Activated B cell treated with CpG ODN at 0.5 μM for 24 hours (primary cell): ENCODE measurements at regions not wholly inside any gene's neighbourhood (a gene's known extent, or its start where the extent isn't known, plus 50 kb on each side); places are given as distances from the start of the nearest gene placed in this dataset.

ENCODE experiments used
- ATAC-seq: fragments of 200-7000 bp; cut with Tn5 transposase; one replicate; pipeline ENCODE4 v1.10.0; 2021; ENCODE audit warnings: low read depth, mild to moderate bottlenecking, moderate library complexity
- CTCF ChIA-PET: fragments of 350-600 bp; sonication (Branson Sonifier 250); formaldehyde crosslinking; loops from one replicate; lab custom pipeline; 2021; ENCODE audit warnings: antibody characterized with exemption; lab: Charles Lee
- POLR2A ChIA-PET: fragments of 350-600 bp; sonication (Branson Sonifier 250); formaldehyde crosslinking; loops from one replicate; lab custom pipeline; 2021; ENCODE audit warnings: antibody characterized with exemption; lab: Charles Lee
- DNase-seq: peaks from one replicate; pipeline ENCODE4 v3.0.0; 2022
- H3K27ac Mint-ChIP-seq: one replicate; pipeline ENCODE4 v1.8.0; 2020; ENCODE audit warnings: mixed read lengths
- H3K27me3 Mint-ChIP-seq: one replicate; pipeline ENCODE4 v1.8.0; 2021; ENCODE audit warnings: mixed read lengths
- H3K36me3 Mint-ChIP-seq: one replicate; pipeline ENCODE4 v1.8.0; 2021; ENCODE audit warnings: low read depth, mixed read lengths
- H3K4me1 Mint-ChIP-seq: one replicate; pipeline ENCODE4 v1.8.0; 2021; ENCODE audit warnings: mixed read lengths
- H3K4me3 Mint-ChIP-seq: one replicate; pipeline ENCODE4 v1.8.0; 2020; ENCODE audit warnings: mild to moderate bottlenecking, mixed read lengths
- H3K9me3 Mint-ChIP-seq: one replicate; pipeline ENCODE4 v1.8.0; 2020; ENCODE audit warnings: mixed read lengths
- CTCF ChIP-seq: fragments of 200-600 bp; IDR thresholded peaks from one replicate; pipeline ENCODE4 v1.8.0; 2022; ENCODE audit warnings: antibody characterized with exemption, mild to moderate bottlenecking
- intact Hi-C: fragments of 100-400 bp; cut with micrococcal nuclease; formaldehyde crosslinking; loops from one replicate; pipeline ENCODE4 v1.15.1; 2024

GRCh38 chr5:59999056-59999455 is 105.5 kb upstream of the PDE4D start:
- no peak for ATAC-seq
- peaks cover 13% of the 10 kb centered on the region for H3K9me3 Mint-ChIP-seq

GRCh38 chr5:59992206-59992605 is 98.7 kb upstream of the PDE4D start:
- Mint-ChIP-seq H3K27me3 (no peaks in the 10 kb centered on the region), H3K4me3 (no peak overlapping the region), H3K4me1 (no peaks in the 10 kb centered on the region), H3K36me3 (no peaks in the 10 kb centered on the region), H3K9me3 (no peaks in the 10 kb centered on the region), H3K27ac (no peak overlapping the region)
- TF ChIP-seq CTCF: no peak
- POLR2A ChIA-PET: no interaction called here
- DNase-seq: no peak
- intact Hi-C loops: no loop called here
- CTCF ChIA-PET: interaction anchor here (0.6 kb wide), 1 partner anchor 541 kb away, joined by 3 read pairs; no protein-coding TSS in a partner anchor
- no peak for ATAC-seq

More at GRCh38 chr5:59999056-59999455, 105.5 kb upstream of the PDE4D start:
- H3K4me1 Mint-ChIP-seq: no peaks in the 10 kb centered on the region
- DNase-seq: no peak
- ChIA-PET POLR2A (no interaction called here), CTCF (no interaction called here)
- no peak for TF ChIP-seq CTCF
- intact Hi-C loops: no loop called here
- no peak overlapping the region for H3K27ac Mint-ChIP-seq
- H3K4me3 Mint-ChIP-seq: no peak overlapping the region
- peaks cover 4% of the 10 kb centered on the region for H3K36me3 Mint-ChIP-seq
- H3K27me3 Mint-ChIP-seq: no peaks in the 10 kb centered on the region

DNA sequence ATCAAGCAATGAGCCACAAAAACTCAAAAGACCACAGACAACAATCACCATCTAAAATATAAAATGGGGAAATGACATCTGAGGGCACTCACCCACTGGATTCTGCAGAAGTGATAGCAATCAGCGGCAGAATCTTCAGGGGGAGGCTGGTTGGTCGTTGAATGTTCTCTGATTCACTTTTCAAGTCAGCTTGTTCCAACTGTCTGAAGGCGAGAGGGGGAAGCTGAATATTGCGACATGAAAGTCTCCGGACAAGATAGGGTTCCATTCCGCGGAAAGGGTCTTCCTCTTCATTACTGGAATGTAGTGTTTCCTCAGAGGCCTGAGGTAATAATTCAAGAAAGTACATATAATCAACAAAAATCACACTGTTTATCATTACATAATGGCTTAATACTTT is 94.9 kb upstream of the PDE4D start:
- TF ChIP-seq CTCF: no peak
- ChIA-PET POLR2A (no interaction called here), CTCF (no interaction called here)
- Mint-ChIP-seq H3K27me3 (no peaks in the 10 kb centered on the region), H3K27ac (no peak overlapping the region), H3K4me1 (no peaks in the 10 kb centered on the region), H3K4me3 (no peak overlapping the region), H3K9me3 (peaks cover under 1% of the 10 kb centered on the region), H3K36me3 (no peaks in the 10 kb centered on the region)
- intact Hi-C loops: no loop called here
- DNase-seq (no peak), ATAC-seq (no peak)

GRCh38 chr5:59976342-59976741 is 82.8 kb upstream of the PDE4D start:
- no peak overlapping the region for H3K27ac Mint-ChIP-seq
- POLR2A ChIA-PET: no interaction called here

DNA sequence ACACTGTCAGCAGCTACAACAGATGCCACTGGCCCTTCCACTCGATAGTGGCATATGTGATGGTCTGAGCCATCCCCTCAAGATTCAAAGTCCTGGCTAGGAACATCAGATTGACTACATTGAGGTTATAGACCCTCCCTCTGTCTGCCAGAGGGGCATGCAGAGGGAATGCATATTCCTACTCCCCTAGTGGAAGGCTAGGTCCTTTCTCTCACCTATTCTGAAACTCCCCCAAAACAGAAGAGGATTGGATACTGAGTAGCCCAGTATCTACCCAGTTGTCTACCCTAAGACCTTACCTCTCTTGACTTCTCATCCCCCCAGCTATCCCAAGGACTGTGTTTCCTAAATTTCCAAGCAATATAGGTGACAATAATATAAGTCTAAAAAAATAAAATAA is 78.5 kb upstream of the PDE4D start:
- intact Hi-C loops: no loop called here
- no peak for TF ChIP-seq CTCF
- ATAC-seq (no peak), DNase-seq (no peak)
- Mint-ChIP-seq H3K9me3 (no peaks in the 10 kb centered on the region), H3K36me3 (no peaks in the 10 kb centered on the region), H3K4me1 (no peaks in the 10 kb centered on the region), H3K27me3 (no peaks in the 10 kb centered on the region), H3K4me3 (no peak overlapping the region), H3K27ac (no peak overlapping the region)
- ChIA-PET POLR2A (no interaction called here), CTCF (no interaction called here)

More at GRCh38 chr5:59976342-59976741, 82.8 kb upstream of the PDE4D start:
- intact Hi-C loops: no loop called here
- Mint-ChIP-seq H3K4me1 (no peaks in the 10 kb centered on the region), H3K9me3 (no peaks in the 10 kb centered on the region), H3K4me3 (no peak overlapping the region), H3K36me3 (no peaks in the 10 kb centered on the region), H3K27me3 (no peaks in the 10 kb centered on the region)
- ATAC-seq (no peak), DNase-seq (no peak)
- CTCF ChIA-PET: no interaction called here
- no peak for TF ChIP-seq CTCF
